ENCODE measurements at regions not wholly inside any gene's neighbourhood (a gene's known extent, or its start where the extent isn't known, plus 50 kb on each side); places are given as distances from the start of the nearest gene placed in this dataset.

DNA sequence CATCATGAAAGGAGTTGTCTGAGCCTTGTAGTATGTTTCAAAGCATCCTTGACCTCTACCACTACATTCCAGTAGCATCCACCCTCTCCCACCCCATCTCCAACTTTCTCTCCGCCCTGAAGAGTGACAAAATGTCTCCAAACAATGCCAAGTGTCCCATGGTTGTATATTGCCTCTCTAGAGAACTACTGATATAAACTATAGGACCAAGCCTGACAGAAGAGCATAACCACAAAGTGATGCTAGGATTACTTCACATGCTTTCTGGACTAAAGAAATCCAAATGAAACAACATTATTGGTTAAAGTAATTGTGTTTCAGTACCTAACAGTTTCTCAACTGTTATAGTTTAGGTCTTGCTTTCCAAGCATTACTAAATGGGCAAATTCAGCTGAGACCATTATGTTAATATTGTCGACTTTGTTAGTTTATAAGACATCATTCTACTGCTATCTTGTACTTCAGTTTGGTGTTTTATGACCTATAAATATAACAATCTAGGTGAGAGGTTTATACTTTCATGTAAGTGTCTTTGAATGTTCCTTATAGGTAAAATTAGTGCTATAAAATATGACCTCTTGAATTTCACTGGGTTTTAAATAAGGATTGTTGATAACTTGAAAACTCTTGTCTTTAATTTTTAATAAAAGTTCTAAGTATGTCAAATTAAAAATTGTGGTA is 117.4 kb downstream of the SUCNR1 start:
- H3K9me3 ChIP-seq (ENCODE audit: control insufficient read depth, low read length), result no peaks in the 10 kb centered on the region
- no peak overlapping the region for H2BK120ac ChIP-seq (ENCODE audit: low read depth, low read length)
- no peak overlapping the region for H2AK5ac ChIP-seq (ENCODE audit: low read length, severe bottlenecking)
- no peak overlapping the region for H3K4ac ChIP-seq (ENCODE audit: low read depth in 1 of 2, low read length in 2 of 2)
- H3K4me3 ChIP-seq (ENCODE audit: insufficient read depth in 1 of 2, low read depth in 1 of 2, low read length in 2 of 2), result no peak overlapping the region
- no peak overlapping the region for H4K91ac ChIP-seq (ENCODE audit: low read length)
- 95% methylated on average over 1 of the region's 2 CpGs for WGBS
- H3K36me3 ChIP-seq (ENCODE audit: control insufficient read depth in 1 of 2, insufficient read depth in 2 of 2, low read depth in 1 of 2, low read length in 2 of 2), result no peaks in the 10 kb centered on the region
- H2AFZ ChIP-seq (ENCODE audit: low read depth, low read length), result no peak overlapping the region
- no peak overlapping the region for H4K8ac ChIP-seq (ENCODE audit: low read length)
- no peak overlapping the region for H3K9ac ChIP-seq (ENCODE audit: low read length)
- H3K23ac ChIP-seq (ENCODE audit: low read length in 2 of 2), result no peak overlapping the region
- H3K27ac ChIP-seq (ENCODE audit: low read length, poor library complexity, severe bottlenecking), result no peak overlapping the region
- no peak overlapping the region for H2BK15ac ChIP-seq (ENCODE audit: low read depth, poor library complexity, severe bottlenecking)
- no peak overlapping the region for H2BK5ac ChIP-seq (ENCODE audit: low read depth, low read length, poor library complexity, severe bottlenecking)
- H3K27me3 ChIP-seq (ENCODE audit: control insufficient read depth in 1 of 2, insufficient read depth in 1 of 2, low read length in 2 of 2), result no peaks in the 10 kb centered on the region
- H3K4me2 ChIP-seq (ENCODE audit: low read length, poor library complexity, severe bottlenecking), result no peak overlapping the region
- no peaks in the 10 kb centered on the region for H3K4me1 ChIP-seq (ENCODE audit: control insufficient read depth, insufficient read depth, low read depth, low read length)
- no peak overlapping the region for H2BK12ac ChIP-seq (ENCODE audit: low read length in 2 of 2)
- H3K79me1 ChIP-seq (replicated peaks; ENCODE audit: low read length, poor library complexity, severe bottlenecking), result no peaks in the 10 kb centered on the region
- H3K18ac ChIP-seq (ENCODE audit: low read depth in 1 of 2, low read length in 2 of 2), result no peak overlapping the region
- no peak overlapping the region for H3K14ac ChIP-seq (ENCODE audit: low read length in 2 of 2)
- no peak for DNase-seq

DNA sequence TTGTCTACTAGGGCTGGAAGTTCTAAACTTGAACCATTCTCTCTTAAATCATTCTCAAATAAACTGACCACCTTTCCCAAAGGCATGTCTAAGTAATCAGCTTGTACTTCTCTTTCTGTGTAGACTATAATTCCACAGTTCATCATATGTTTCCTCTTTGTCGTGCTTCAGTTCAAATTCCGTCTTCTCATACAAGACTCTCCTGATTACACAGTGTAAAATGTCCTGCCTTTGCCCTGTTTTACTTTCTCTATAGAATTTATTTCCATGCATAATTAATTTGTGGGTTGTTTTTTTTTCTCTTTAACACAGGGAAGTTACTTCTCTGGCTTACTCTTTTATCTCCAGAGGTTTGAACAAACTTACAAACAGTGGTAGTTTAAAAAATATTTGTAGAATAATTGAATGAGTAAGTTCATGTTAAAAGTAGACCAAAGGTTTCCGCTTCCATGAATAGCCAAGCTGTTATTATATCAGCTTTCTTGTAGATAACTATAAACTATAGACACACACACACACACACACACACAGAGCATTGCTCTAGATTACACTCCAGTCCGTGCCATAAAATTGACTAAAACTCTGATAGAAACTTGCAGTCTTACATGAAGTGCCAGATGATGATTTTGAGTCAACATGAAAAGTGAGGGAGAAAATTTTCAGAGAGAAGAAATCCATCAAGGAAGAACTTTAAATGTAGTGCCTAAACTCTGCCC is 119.0 kb downstream of the SUCNR1 start:
- Histone ChIP-seq H3K9ac (ENCODE audit: low read length) (no peak overlapping the region), H3K36me3 (ENCODE audit: control insufficient read depth in 1 of 2, insufficient read depth in 2 of 2, low read depth in 1 of 2, low read length in 2 of 2) (no peaks in the 10 kb centered on the region), H3K4ac (ENCODE audit: low read depth in 1 of 2, low read length in 2 of 2) (no peak overlapping the region), H2BK120ac (ENCODE audit: low read depth, low read length) (no peak overlapping the region), H2BK15ac (ENCODE audit: low read depth, poor library complexity, severe bottlenecking) (no peak overlapping the region), H3K9me3 (ENCODE audit: control insufficient read depth, low read length) (no peaks in the 10 kb centered on the region), H3K18ac (ENCODE audit: low read depth in 1 of 2, low read length in 2 of 2) (no peak overlapping the region), H3K14ac (ENCODE audit: low read length in 2 of 2) (no peak overlapping the region), H2BK12ac (ENCODE audit: low read length in 2 of 2) (no peak overlapping the region), H4K91ac (ENCODE audit: low read length) (no peak overlapping the region), H2AK5ac (ENCODE audit: low read length, severe bottlenecking) (no peak overlapping the region), H3K79me1 (replicated peaks; ENCODE audit: low read length, poor library complexity, severe bottlenecking) (no peaks in the 10 kb centered on the region), H2AFZ (ENCODE audit: low read depth, low read length) (no peak overlapping the region), H3K23ac (ENCODE audit: low read length in 2 of 2) (no peak overlapping the region), H3K27me3 (ENCODE audit: control insufficient read depth in 1 of 2, insufficient read depth in 1 of 2, low read length in 2 of 2) (no peaks in the 10 kb centered on the region), H3K27ac (ENCODE audit: low read length, poor library complexity, severe bottlenecking) (no peak overlapping the region), H4K8ac (ENCODE audit: low read length) (no peak overlapping the region), H3K4me2 (ENCODE audit: low read length, poor library complexity, severe bottlenecking) (no peak overlapping the region), H3K4me3 (ENCODE audit: insufficient read depth in 1 of 2, low read depth in 1 of 2, low read length in 2 of 2) (no peak overlapping the region), H2BK5ac (ENCODE audit: low read depth, low read length, poor library complexity, severe bottlenecking) (no peak overlapping the region), H3K4me1 (ENCODE audit: control insufficient read depth, insufficient read depth, low read depth, low read length) (no peaks in the 10 kb centered on the region)
- WGBS, result 94% methylated on average over 3 of the region's 4 CpGs
- no peak for DNase-seq

DNA sequence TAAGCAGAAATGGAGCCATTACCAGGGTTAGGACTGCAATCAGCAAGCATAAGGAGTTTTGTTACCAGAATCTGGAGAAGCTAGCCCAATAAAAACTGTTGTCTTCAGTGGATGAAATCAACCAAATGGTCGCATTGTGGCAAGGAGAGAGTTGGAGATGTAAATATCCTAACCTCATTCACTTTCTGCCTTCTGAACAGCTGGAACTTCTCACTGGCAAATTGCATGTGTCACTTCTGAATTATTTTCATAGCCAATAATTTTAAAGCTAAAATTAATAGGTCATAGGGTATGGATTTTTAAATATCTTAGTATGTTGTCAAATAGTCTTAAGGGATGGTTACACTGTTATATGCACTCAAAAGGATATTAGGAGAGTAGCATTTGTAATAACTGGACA is 121.6 kb downstream of the SUCNR1 start:
- whole genome bisulfite sequencing, result 100% methylated on average over 1 of the region's 1 CpG
- no peak overlapping the region for H3K23ac ChIP-seq (ENCODE audit: low read length in 2 of 2)
- H3K9me3 ChIP-seq (ENCODE audit: control insufficient read depth, low read length), result no peaks in the 10 kb centered on the region

GRCh38 chr3:151998744-151999143 is 125.3 kb downstream of the SUCNR1 start:
- H3K27me3 ChIP-seq (ENCODE audit: control insufficient read depth in 1 of 2, insufficient read depth in 1 of 2, low read length in 2 of 2), result no peaks in the 10 kb centered on the region

More for the DNA sequence above, 121.6 kb downstream of the SUCNR1 start:
- H3K4me3 ChIP-seq (ENCODE audit: insufficient read depth in 1 of 2, low read depth in 1 of 2, low read length in 2 of 2), result no peak overlapping the region
- no peak overlapping the region for H3K4me2 ChIP-seq (ENCODE audit: low read length, poor library complexity, severe bottlenecking)
- no peak overlapping the region for H3K4ac ChIP-seq (ENCODE audit: low read depth in 1 of 2, low read length in 2 of 2)
- no peak overlapping the region for H2AK5ac ChIP-seq (ENCODE audit: low read length, severe bottlenecking)
- H2BK120ac ChIP-seq (ENCODE audit: low read depth, low read length), result no peak overlapping the region
- no peak overlapping the region for H3K14ac ChIP-seq (ENCODE audit: low read length in 2 of 2)
- no peaks in the 10 kb centered on the region for H3K79me1 ChIP-seq (replicated peaks; ENCODE audit: low read length, poor library complexity, severe bottlenecking)
- H3K9ac ChIP-seq (ENCODE audit: low read length), result no peak overlapping the region
- no peak overlapping the region for H2AFZ ChIP-seq (ENCODE audit: low read depth, low read length)
- no peak overlapping the region for H2BK15ac ChIP-seq (ENCODE audit: low read depth, poor library complexity, severe bottlenecking)
- no peaks in the 10 kb centered on the region for H3K4me1 ChIP-seq (ENCODE audit: control insufficient read depth, insufficient read depth, low read depth, low read length)
- H4K91ac ChIP-seq (ENCODE audit: low read length), result no peak overlapping the region
- H3K27me3 ChIP-seq (ENCODE audit: control insufficient read depth in 1 of 2, insufficient read depth in 1 of 2, low read length in 2 of 2), result no peaks in the 10 kb centered on the region
- DNase-seq, result no peak
- no peak overlapping the region for H4K8ac ChIP-seq (ENCODE audit: low read length)
- no peak overlapping the region for H3K27ac ChIP-seq (ENCODE audit: low read length, poor library complexity, severe bottlenecking)
- H2BK5ac ChIP-seq (ENCODE audit: low read depth, low read length, poor library complexity, severe bottlenecking), result no peak overlapping the region
- H3K36me3 ChIP-seq (ENCODE audit: control insufficient read depth in 1 of 2, insufficient read depth in 2 of 2, low read depth in 1 of 2, low read length in 2 of 2), result no peaks in the 10 kb centered on the region
- no peak overlapping the region for H2BK12ac ChIP-seq (ENCODE audit: low read length in 2 of 2)
- no peak overlapping the region for H3K18ac ChIP-seq (ENCODE audit: low read depth in 1 of 2, low read length in 2 of 2)

More at GRCh38 chr3:151998744-151999143, 125.3 kb downstream of the SUCNR1 start:
- no peak overlapping the region for H3K4ac ChIP-seq (ENCODE audit: low read depth in 1 of 2, low read length in 2 of 2)
- H3K4me2 ChIP-seq (ENCODE audit: low read length, poor library complexity, severe bottlenecking), result no peak overlapping the region
- no peak overlapping the region for H2AK5ac ChIP-seq (ENCODE audit: low read length, severe bottlenecking)
- H2BK12ac ChIP-seq (ENCODE audit: low read length in 2 of 2), result no peak overlapping the region
- no peak overlapping the region for H3K23ac ChIP-seq (ENCODE audit: low read length in 2 of 2)
- H3K18ac ChIP-seq (ENCODE audit: low read depth in 1 of 2, low read length in 2 of 2), result no peak overlapping the region
- H3K9me3 ChIP-seq (ENCODE audit: control insufficient read depth, low read length), result no peaks in the 10 kb centered on the region
- no peak overlapping the region for H4K91ac ChIP-seq (ENCODE audit: low read length)
- H3K4me1 ChIP-seq (ENCODE audit: control insufficient read depth, insufficient read depth, low read depth, low read length), result no peaks in the 10 kb centered on the region
- no peak overlapping the region for H4K8ac ChIP-seq (ENCODE audit: low read length)
- H3K27ac ChIP-seq (ENCODE audit: low read length, poor library complexity, severe bottlenecking), result no peak overlapping the region
- H3K79me1 ChIP-seq (replicated peaks; ENCODE audit: low read length, poor library complexity, severe bottlenecking), result no peaks in the 10 kb centered on the region
- H3K9ac ChIP-seq (ENCODE audit: low read length), result no peak overlapping the region
- H3K36me3 ChIP-seq (ENCODE audit: control insufficient read depth in 1 of 2, insufficient read depth in 2 of 2, low read depth in 1 of 2, low read length in 2 of 2), result no peaks in the 10 kb centered on the region
- H2BK15ac ChIP-seq (ENCODE audit: low read depth, poor library complexity, severe bottlenecking), result no peak overlapping the region
- no peak overlapping the region for H2AFZ ChIP-seq (ENCODE audit: low read depth, low read length)
- no peak for DNase-seq
- WGBS, result 83% methylated on average over 1 of the region's 2 CpGs
- no peak overlapping the region for H3K14ac ChIP-seq (ENCODE audit: low read length in 2 of 2)
- H3K4me3 ChIP-seq (ENCODE audit: insufficient read depth in 1 of 2, low read depth in 1 of 2, low read length in 2 of 2), result no peak overlapping the region
- H2BK5ac ChIP-seq (ENCODE audit: low read depth, low read length, poor library complexity, severe bottlenecking), result no peak overlapping the region
- H2BK120ac ChIP-seq (ENCODE audit: low read depth, low read length), result no peak overlapping the region
